LNCAP (cell line): ENCODE measurements at regions not wholly inside any gene's neighbourhood (a gene's known extent, or its start where the extent isn't known, plus 50 kb on each side); places are given as distances from the start of the nearest gene placed in this dataset.

Experiments used
- CTCF ChIP-seq: fragments of 450-650 bp; IDR thresholded peaks from 2 replicates; pipeline ENCODE4 v1.5.1; 2017; ENCODE audit warnings: mild to moderate bottlenecking

DNA sequence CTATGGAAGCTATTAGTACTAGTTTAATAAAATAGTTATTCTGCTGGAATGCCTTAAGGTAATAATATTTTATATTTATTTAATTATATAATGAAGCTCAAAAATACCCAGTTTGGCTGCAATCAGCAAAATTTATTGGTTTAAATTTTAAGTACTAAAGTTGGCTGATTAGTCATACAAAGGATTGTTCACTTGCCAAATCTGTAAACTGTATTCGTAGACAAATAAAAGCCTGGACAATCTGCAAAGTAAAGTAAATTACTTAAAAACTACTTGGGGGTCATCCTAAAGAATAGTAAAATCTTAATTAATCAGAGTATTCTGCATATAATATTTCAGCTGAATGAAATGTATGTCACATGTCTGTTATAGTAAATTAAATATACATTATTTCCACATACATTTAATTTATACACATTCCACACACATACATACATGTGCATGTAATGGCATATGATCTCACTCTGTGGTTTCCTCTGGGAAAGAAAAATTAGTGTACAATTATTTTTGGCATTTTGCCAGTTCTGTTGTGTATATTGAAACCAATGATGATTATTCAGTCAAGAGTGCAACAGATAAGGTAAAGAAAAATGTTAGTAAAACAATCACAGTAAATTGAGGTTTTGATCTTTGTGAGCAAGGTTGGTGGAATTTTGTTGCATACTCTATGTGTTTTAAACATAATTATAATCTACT is 455.9 kb downstream of the CDH9 start:
- TF ChIP-seq CTCF, result no peak

- no peak for TF ChIP-seq CTCF
Observed at GRCh38 chr5:26579712-26580111, 458.7 kb downstream of the CDH9 start.

DNA sequence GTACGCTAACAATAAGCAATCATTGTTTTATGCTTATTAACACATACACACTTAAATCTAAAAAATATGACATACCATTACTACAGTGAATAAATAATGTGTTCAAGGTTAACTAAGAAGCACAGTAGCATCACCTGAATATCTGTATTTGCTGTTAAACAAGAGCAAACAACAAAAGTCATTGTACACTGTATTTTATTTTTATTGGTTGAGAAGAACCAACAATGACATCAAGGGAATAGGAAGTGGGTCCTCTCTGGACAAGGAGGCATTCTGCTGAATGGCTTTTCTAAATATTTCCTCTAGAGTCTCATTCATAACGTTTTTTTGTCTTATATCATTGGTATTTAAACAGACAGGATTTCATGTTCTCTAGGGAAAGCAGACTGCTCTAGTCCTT is 460.4 kb downstream of the CDH9 start:
- TF ChIP-seq CTCF, result no peak

- no peak for TF ChIP-seq CTCF
Observed at GRCh38 chr5:26572480-26572879, 465.9 kb downstream of the CDH9 start.

DNA sequence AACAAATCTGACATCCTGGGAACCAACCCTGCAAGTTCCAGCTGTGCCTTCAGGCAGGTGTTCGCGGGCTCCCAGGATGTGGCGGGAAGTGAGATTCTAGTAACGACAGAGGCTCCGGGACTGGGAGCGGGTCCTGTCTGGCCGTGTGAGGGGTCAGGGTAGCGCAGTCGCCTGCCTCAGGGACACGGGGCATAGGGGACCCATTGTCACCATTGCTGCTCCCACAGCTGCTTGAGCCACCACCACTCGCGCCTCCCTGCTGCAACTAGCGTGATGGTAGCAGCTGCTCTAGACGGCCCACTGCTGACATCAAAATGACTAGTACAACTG is 468.5 kb downstream of the CDH9 start:
- no peak for TF ChIP-seq CTCF

DNA sequence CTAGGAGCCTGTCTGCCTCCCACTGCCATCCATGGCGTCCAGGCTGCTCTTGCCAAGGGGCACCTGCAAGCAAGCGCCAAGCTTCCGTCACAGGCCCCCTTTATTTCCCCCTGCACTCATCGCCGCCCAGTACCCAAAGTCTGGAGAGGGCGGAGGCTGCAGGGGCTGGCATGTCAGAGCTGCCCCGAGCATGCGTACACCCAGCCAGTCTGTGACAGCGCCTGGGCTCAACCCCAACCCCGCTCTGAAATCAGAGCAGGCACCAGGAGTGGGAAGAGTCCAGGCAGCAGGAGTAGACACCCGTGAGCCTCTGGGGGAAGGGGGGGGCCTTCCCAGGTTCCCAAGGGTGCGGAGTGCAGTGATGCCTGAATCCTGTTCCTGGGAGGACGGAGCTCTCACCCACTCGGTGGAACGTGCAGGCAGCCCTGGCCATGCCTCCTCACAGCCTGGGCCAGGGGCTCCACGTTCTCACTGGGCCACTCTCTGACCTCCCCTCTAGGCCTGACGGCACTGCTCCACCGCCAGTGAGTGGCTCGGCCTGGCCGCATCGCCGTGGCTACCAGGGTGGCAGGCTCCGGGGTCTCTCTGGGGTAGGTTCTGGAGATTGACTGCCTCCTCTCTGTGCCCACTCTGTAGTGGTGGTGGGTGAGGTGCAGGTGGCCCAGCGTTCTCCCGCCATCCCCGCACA is 469.0 kb downstream of the CDH9 start:
- no peak for TF ChIP-seq CTCF

- no peak for TF ChIP-seq CTCF
Observed at GRCh38 chr5:26568316-26568715, 470.1 kb downstream of the CDH9 start.
